HepG2 (cell line): ENCODE measurements at regions not wholly inside any gene's neighbourhood (a gene's known extent, or its start where the extent isn't known, plus 50 kb on each side); places are given as distances from the start of the nearest gene placed in this dataset.

Experiments used
- ATAC-seq: fragments of 200-7000 bp; cut with Tn5 transposase; 3 replicates; pipeline ENCODE4 v1.9.1; 2020; ENCODE audit warnings: mild to moderate bottlenecking, moderate library complexity
- BruUV-seq: library from RNA; stranded (reverse); fragments of 400-500 nt; replicated peaks from 2 replicates; lab custom pipeline; 2021; lab: Mats Ljungman, UMichigan
- CTCF ChIA-PET: fragments of 300-600 bp; formaldehyde crosslinking; extraction: SDS; loops from one replicate; lab custom pipeline; 2021; ENCODE audit warnings: low total read pairs, inconsistent platforms, low intra/inter-chr PET ratio; lab: Yijun Ruan, JAX
- POLR2A ChIA-PET: fragments of 350-600 bp; sonication (Branson Sonifier 250); formaldehyde crosslinking; loops from one replicate; lab custom pipeline; 2020; ENCODE audit warnings: antibody characterized with exemption, inconsistent platforms; lab: Yijun Ruan, JAX
- DNase-seq: peaks from one replicate; pipeline ENCODE4 v3.0.0-alpha.2; 2015; ENCODE audit warnings: low spot score
- FAIRE-seq: peaks from 3 replicates; lab custom pipeline; 2011; peaks lifted over from hg19 to GRCh38; lab: Jason Lieb, UNC
- H2AFZ ChIP-seq: one replicate; pipeline ENCODE4 v1.6.1; 2011; ENCODE audit warnings: low read length, inconsistent platforms
- H3K27ac ChIP-seq: fragments of 300-600 bp; 3 replicates; pipeline ENCODE4 v1.8.0; 2011; ENCODE audit warnings: mixed run types, mild to moderate bottlenecking, mixed read lengths, low read length, inconsistent platforms; ENCODE audit not compliant: insufficient read depth; ENCODE audit errors: extremely low read length
- H3K27me3 ChIP-seq, 2 experiments: fragments of 200-600 bp in 1 of 2; 2 replicates in 1 of 2; 3 replicates in 1 of 2; pipeline versions ENCODE4 v1.6.0 to v1.8.0; 2011; ENCODE audit warnings: low read length in 2 of 2, mild to moderate bottlenecking in 2 of 2, moderate library complexity in 2 of 2, inconsistent platforms in 1 of 2; ENCODE audit not compliant: insufficient read depth in 2 of 2, control insufficient read depth in 1 of 2
- H3K36me3 ChIP-seq, 2 experiments: fragments of 200-600 bp in 1 of 2; replicated peaks in 1 of 2; 2 replicates in 1 of 2; 3 replicates in 1 of 2; pipeline versions ENCODE4 v1.5.1 to v1.8.0; 2011; ENCODE audit warnings: low read length in 2 of 2, inconsistent platforms in 1 of 2; ENCODE audit not compliant: insufficient read depth in 2 of 2, control insufficient read depth in 1 of 2
- H3K4me1 ChIP-seq: 2 replicates; pipeline ENCODE4 v1.5.1; 2012; ENCODE audit warnings: low read length, inconsistent platforms; ENCODE audit not compliant: insufficient read depth
- H3K4me2 ChIP-seq: 2 replicates; pipeline ENCODE4 v1.6.0; 2011; ENCODE audit warnings: low read depth, low read length, inconsistent platforms
- H3K4me3 ChIP-seq, 3 experiments: fragments of 200-600 bp in 1 of 3; sonication (generic), shearing (Covaris generic) in 1 of 3; replicated peaks in 1 of 3; 2 replicates each; pipeline ENCODE4 v1.5.1; 2011 to 2016; ENCODE audit warnings: low read length in 3 of 3, inconsistent platforms in 2 of 3, low read depth in 2 of 3, mild to moderate bottlenecking in 2 of 3, control low read depth in 1 of 3, mixed read lengths in 1 of 3; ENCODE audit not compliant: insufficient read depth in 1 of 3
- H3K79me2 ChIP-seq: one replicate; pipeline ENCODE4 v1.6.1; 2011; ENCODE audit warnings: low read length, inconsistent platforms; ENCODE audit not compliant: insufficient read depth
- H3K9ac ChIP-seq: 2 replicates; pipeline ENCODE4 v1.6.0; 2011; ENCODE audit warnings: mild to moderate bottlenecking, low read depth, low read length, inconsistent platforms; ENCODE audit not compliant: insufficient read depth
- H3K9me3 ChIP-seq: 2 replicates; pipeline ENCODE4 v1.5.1; 2012; ENCODE audit warnings: mild to moderate bottlenecking, low read length
- H4K20me1 ChIP-seq: 2 replicates; pipeline ENCODE4 v1.6.0; 2011; ENCODE audit warnings: inconsistent platforms, mild to moderate bottlenecking, low read length, moderate library complexity; ENCODE audit not compliant: insufficient read depth
- ATF7 ChIP-seq, 2 experiments: fragments of 450-650 bp in 1 of 2; sonication (generic) in 1 of 2; formaldehyde crosslinking in 1 of 2; IDR thresholded peaks; 2 replicates each; pipeline versions ENCODE4 v1.4.0 to v1.6.1; 2016 to 2020; ENCODE audit warnings: antibody characterized with exemption in 1 of 2, mild to moderate bottlenecking in 1 of 2, missing genetic modification reagents in 1 of 2
- CREB1 ChIP-seq, 2 experiments: fragments of 450-650 bp in 1 of 2; IDR thresholded peaks; 2 replicates each; pipeline ENCODE4 v1.6.1; 2016 to 2017; ENCODE audit warnings: control low read depth in 1 of 2, mild to moderate bottlenecking in 1 of 2, missing compliant biosample characterization in 1 of 2, missing genetic modification characterization in 1 of 2
- KAT8 ChIP-seq: IDR thresholded peaks from 2 replicates; pipeline ENCODE4 v1.6.1; 2016; ENCODE audit warnings: missing genetic modification reagents, missing compliant biosample characterization
- MBNL3 ChIP-seq: fragments of 250-450 bp; sonication (Bioruptor Pico); conservative IDR thresholded peaks from 2 replicates; pipeline ENCODE4 v1.8.0; 2022; ENCODE audit warnings: mild to moderate bottlenecking, inconsistent platforms
- NR1H2 ChIP-seq: sonication (generic); formaldehyde crosslinking; IDR thresholded peaks from 2 replicates; pipeline ENCODE4 v1.8.1; 2022; ENCODE audit warnings: low read depth, missing genetic modification reagents, borderline replicate concordance
- NR2F6 ChIP-seq, 2 experiments: IDR thresholded peaks; 2 replicates each; pipeline ENCODE4 v1.6.1; 2016; ENCODE audit warnings: antibody characterized with exemption in 1 of 2, mild to moderate bottlenecking in 1 of 2
- RXRA ChIP-seq: sonication (generic); formaldehyde crosslinking; IDR thresholded peaks from 2 replicates; pipeline ENCODE4 v1.5.1; 2020; ENCODE audit warnings: missing genetic modification reagents
- ZBTB3 ChIP-seq: sonication (generic); formaldehyde crosslinking; IDR thresholded peaks from 2 replicates; pipeline ENCODE4 v1.4.0; 2020; ENCODE audit warnings: low read depth, mild to moderate bottlenecking, moderate library complexity, missing genetic modification reagents, borderline replicate concordance
- ZFP36 ChIP-seq: fragments of 150-350 bp; IDR thresholded peaks from 2 replicates; pipeline ENCODE4 v1.6.1; 2018; ENCODE audit warnings: borderline replicate concordance, low read length, low read depth; ENCODE audit not compliant: partially characterized antibody
- ZNF251 ChIP-seq: sonication (generic); formaldehyde crosslinking; IDR thresholded peaks from 2 replicates; pipeline ENCODE4 v1.9.0; 2021; ENCODE audit warnings: mild to moderate bottlenecking, missing genetic modification reagents
- ZNF451 ChIP-seq: sonication (generic); formaldehyde crosslinking; IDR thresholded peaks from 2 replicates; pipeline ENCODE4 v1.5.0; 2020; ENCODE audit warnings: mild to moderate bottlenecking, missing genetic modification reagents
- ZNF501 ChIP-seq: sonication (generic); formaldehyde crosslinking; IDR thresholded peaks from 2 replicates; pipeline ENCODE4 v1.5.1; 2020; ENCODE audit warnings: mild to moderate bottlenecking, moderate library complexity, missing genetic modification reagents
- ZNF615 ChIP-seq: sonication (generic); formaldehyde crosslinking; IDR thresholded peaks from 2 replicates; pipeline ENCODE4 v1.5.0; 2020; ENCODE audit warnings: mild to moderate bottlenecking, missing genetic modification reagents, borderline replicate concordance
- ZNF781 ChIP-seq: sonication (generic); formaldehyde crosslinking; IDR thresholded peaks from 2 replicates; pipeline ENCODE4 v1.5.1; 2020; ENCODE audit warnings: borderline replicate concordance, mild to moderate bottlenecking, missing genetic modification reagents; ENCODE audit errors: not compliant biosample characterization
- ZNF841 ChIP-seq: sonication (generic); formaldehyde crosslinking; IDR thresholded peaks from 2 replicates; pipeline ENCODE4 v1.8.1; 2023; ENCODE audit warnings: missing genetic modification reagents, borderline replicate concordance
- WGBS: methylation state at CpG from one replicate; pipeline ENCODE4 v1.1.6; 2017; ENCODE audit warnings: low lambda C conversion rate; 5-methylcytosine and 5-hydroxymethylcytosine counted together
- in situ Hi-C: cut with HindIII; loops from 2 replicates; pipeline ENCODE4 v1.10.0; 2017; ENCODE audit warnings: low pct_unique_long_range_greater_than_20kb; ENCODE audit not compliant: extremely low pct_ligation_motif_present
- intact Hi-C: fragments of 100-400 bp; cut with micrococcal nuclease; formaldehyde crosslinking; loops from one replicate; pipeline ENCODE4 v1.10.0; 2022; ENCODE audit not compliant: unreplicated experiment
- TF ChIP-seq, protein P1 (sequence below): sonication (generic); formaldehyde crosslinking; IDR thresholded peaks from 2 replicates; pipeline ENCODE4 v1.5.0; 2020; ENCODE audit warnings: mild to moderate bottlenecking, low read depth, missing genetic modification reagents, borderline replicate concordance
- TF ChIP-seq, protein P2 (sequence below): IDR thresholded peaks from 2 replicates; pipeline ENCODE4 v1.6.1; 2016; ENCODE audit warnings: low read depth, control low read depth
- TF ChIP-seq, protein P3 (sequence below): IDR thresholded peaks from 2 replicates; pipeline ENCODE4 v1.6.1; 2016; ENCODE audit warnings: missing genetic modification reagents, missing compliant biosample characterization
- TF ChIP-seq, protein P4 (sequence below): sonication (generic); formaldehyde crosslinking; IDR thresholded peaks from 2 replicates; pipeline ENCODE4 v1.4.0; 2020; ENCODE audit warnings: missing genetic modification reagents, mild to moderate bottlenecking, borderline replicate concordance

DNA sequence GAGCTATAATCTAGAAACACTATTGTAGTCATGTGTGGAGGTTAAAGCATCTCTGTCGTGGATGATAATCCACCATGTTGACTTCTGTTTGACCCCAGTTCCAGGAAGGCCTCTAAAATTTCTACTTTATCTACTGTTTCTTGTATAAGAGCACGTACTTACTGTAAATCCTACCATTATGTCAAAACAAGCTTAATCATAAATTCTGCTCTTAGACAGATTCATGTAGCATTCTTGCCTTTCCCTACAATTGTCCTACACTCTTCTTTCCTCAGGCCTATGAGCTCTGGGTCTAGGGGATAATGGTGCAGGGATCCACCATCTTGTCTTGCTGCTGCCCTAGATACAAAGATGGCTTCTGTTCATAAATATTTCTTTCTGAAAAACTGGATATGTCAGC, 2594.3 kb downstream of the ARAP2 start (continued):
- TF ChIP-seq ZNF451 (no peak), ZNF781 (no peak)

DNA sequence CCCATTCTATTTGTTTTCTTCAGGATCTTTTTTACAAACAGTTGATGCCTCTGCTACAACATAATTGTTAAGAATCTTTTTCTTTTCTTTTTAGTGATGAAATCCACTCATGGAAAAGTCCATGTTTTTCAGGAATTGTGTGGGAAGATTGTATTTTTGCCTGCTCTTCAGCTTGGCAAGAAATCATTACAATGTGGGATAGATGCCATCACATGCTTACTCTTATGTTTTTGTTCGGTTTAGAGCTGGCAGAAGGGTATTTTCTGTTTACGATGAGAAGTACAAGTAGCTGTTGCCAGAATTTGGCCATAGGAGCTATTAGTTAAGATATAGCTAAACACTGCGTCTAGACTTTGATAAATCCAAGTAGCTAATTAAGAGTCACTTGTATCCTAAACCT, 2585.3 kb downstream of the ARAP2 start:
- no peaks in the 10 kb centered on the region for H4K20me1 ChIP-seq
- peaks cover 57% of the 10 kb centered on the region for H3K9me3 ChIP-seq
- intact Hi-C loops = no loop called here
- ATAC-seq (no peak), DNase-seq (no peak), FAIRE-seq (no peak)
- H3K4me3 ChIP-seq = no peak overlapping the region
- no peak overlapping the region for H3K4me2 ChIP-seq
- H3K36me3 ChIP-seq = no peaks in the 10 kb centered on the region
- H3K79me2 ChIP-seq = no peaks in the 10 kb centered on the region
- ChIA-PET POLR2A (no interaction called here), CTCF (no interaction called here)
- BruUV-seq = no TSS peak
- no peak overlapping the region for H3K9ac ChIP-seq
- TF ChIP-seq KAT8 (CRISPR knock-in tag) (no peak), ZNF841 (CRISPR knock-in tag) (no peak), ATF7 (IDR thresholded peaks at IDR 0.05) (no peak), ATF7 (CRISPR knock-in tag; IDR thresholded peaks at IDR 0.05) (no peak), RXRA (no peak), CREB1 (IDR thresholded peaks at IDR 0.05) (no peak), CREB1 (CRISPR knock-in tag; IDR thresholded peaks at IDR 0.05) (no peak), ZNF615 (no peak), ZNF251 (no peak), ZBTB3 (no peak), ZFP36 (no peak), NR1H2 (CRISPR knock-in tag) (no peak), NR2F6 (IDR thresholded peaks at IDR 0.05) (no peak), NR2F6 (CRISPR knock-in tag; IDR thresholded peaks at IDR 0.05) (no peak), ZNF501 (CRISPR knock-in tag) (no peak), MBNL3 (CRISPR knock-in tag) (no peak)
- TF ChIP-seq, protein P1, sequence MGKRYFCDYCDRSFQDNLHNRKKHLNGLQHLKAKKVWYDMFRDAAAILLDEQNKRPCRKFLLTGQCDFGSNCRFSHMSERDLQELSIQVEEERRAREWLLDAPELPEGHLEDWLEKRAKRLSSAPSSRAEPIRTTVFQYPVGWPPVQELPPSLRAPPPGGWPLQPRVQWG (CRISPR knock-in tag) = no peak
- TF ChIP-seq, protein P2, sequence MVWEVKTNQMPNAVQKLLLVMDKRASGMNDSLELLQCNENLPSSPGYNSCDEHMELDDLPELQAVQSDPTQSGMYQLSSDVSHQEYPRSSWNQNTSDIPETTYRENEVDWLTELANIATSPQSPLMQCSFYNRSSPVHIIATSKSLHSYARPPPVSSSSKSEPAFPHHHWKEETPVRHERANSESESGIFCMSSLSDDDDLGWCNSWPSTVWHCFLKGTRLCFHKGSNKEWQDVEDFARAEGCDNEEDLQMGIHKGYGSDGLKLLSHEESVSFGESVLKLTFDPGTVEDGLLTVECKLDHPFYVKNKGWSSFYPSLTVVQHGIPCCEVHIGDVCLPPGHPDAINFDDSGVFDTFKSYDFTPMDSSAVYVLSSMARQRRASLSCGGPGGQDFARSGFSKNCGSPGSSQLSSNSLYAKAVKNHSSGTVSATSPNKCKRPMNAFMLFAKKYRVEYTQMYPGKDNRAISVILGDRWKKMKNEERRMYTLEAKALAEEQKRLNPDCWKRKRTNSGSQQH (CRISPR knock-in tag) = no peak
- TF ChIP-seq, protein P3, sequence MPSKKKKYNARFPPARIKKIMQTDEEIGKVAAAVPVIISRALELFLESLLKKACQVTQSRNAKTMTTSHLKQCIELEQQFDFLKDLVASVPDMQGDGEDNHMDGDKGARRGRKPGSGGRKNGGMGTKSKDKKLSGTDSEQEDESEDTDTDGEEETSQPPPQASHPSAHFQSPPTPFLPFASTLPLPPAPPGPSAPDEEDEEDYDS (CRISPR knock-in tag) = no peak
- TF ChIP-seq, protein P4, sequence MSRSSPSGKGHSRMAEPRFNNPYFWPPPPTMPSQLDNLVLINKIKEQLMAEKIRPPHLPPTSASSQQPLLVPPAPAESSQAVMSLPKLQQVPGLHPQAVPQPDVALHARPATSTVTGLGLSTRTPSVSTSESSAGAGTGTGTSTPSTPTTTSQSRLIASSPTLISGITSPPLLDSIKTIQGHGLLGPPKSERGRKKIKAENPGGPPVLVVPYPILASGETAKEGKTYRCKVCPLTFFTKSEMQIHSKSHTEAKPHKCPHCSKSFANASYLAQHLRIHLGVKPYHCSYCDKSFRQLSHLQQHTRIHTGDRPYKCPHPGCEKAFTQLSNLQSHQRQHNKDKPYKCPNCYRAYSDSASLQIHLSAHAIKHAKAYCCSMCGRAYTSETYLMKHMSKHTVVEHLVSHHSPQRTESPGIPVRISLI (CRISPR knock-in tag) = no peak
- H3K4me1 ChIP-seq = no peaks in the 10 kb centered on the region
- H2AFZ ChIP-seq = no peak overlapping the region
- H3K27me3 ChIP-seq = no peaks in the 10 kb centered on the region
- H3K27ac ChIP-seq = no peak overlapping the region
- 20% methylated on average over 3 of the region's 3 CpGs for WGBS
- in situ Hi-C loops = no loop called here
